Endothelial cell of umbilical vein (primary cell): ENCODE measurements at regions not wholly inside any gene's neighbourhood (a gene's known extent, or its start where the extent isn't known, plus 50 kb on each side); places are given as distances from the start of the nearest gene placed in this dataset.

Experiments
- BruUV-seq: library from RNA; stranded (reverse); fragments of 400-500 nt; replicated peaks from 2 replicates; lab custom pipeline; 2021; lab: Mats Ljungman, UMichigan
- CTCF ChIA-PET: fragments of 300-600, 350-600 bp; sonication (Branson Sonifier 250); formaldehyde crosslinking; loops from one replicate; lab custom pipeline; 2021; ENCODE audit warnings: antibody characterized with exemption, inconsistent platforms; lab: Charles Lee
- POLR2A ChIA-PET: fragments of 300-600, 350-600 bp; sonication (Branson Sonifier 250); formaldehyde crosslinking; loops from one replicate; lab custom pipeline; 2021; ENCODE audit warnings: antibody characterized with exemption, inconsistent platforms; lab: Charles Lee
- DNase-seq: peaks from one replicate; pipeline ENCODE4 v3.0.0-alpha.2; 2011; ENCODE audit warnings: low read depth, low spot score
- FAIRE-seq: peaks from 2 replicates; lab custom pipeline; 2011; peaks lifted over from hg19 to GRCh38; lab: Jason Lieb, UNC
- H2AFZ ChIP-seq: 2 replicates; pipeline ENCODE4 v1.6.0; 2012; ENCODE audit warnings: low read depth, low read length, control low read depth, inconsistent platforms
- H3K27ac ChIP-seq: 2 replicates; pipeline ENCODE4 v1.5.1; 2011; ENCODE audit warnings: low read depth, mild to moderate bottlenecking, control low read depth, low read length, moderate library complexity; ENCODE audit not compliant: insufficient read depth
- H3K27me3 ChIP-seq, 2 experiments: 2 replicates each; pipeline versions ENCODE4 v1.6.0 to v1.6.1; 2011; ENCODE audit warnings: low read length in 2 of 2, mixed read lengths in 1 of 2; ENCODE audit not compliant: control insufficient read depth in 2 of 2, insufficient read depth in 2 of 2
- H3K36me3 ChIP-seq, 2 experiments: 2 replicates in 1 of 2; 3 replicates in 1 of 2; pipeline ENCODE4 v1.5.1; 2011; ENCODE audit warnings: low read length in 2 of 2, mild to moderate bottlenecking in 1 of 2, moderate library complexity in 1 of 2; ENCODE audit not compliant: control insufficient read depth in 2 of 2, insufficient read depth in 2 of 2; ENCODE audit errors: extremely low read depth in 1 of 2
- H3K4me1 ChIP-seq: 3 replicates; pipeline ENCODE4 v1.5.1; 2011; ENCODE audit warnings: mild to moderate bottlenecking, low read length; ENCODE audit not compliant: control insufficient read depth, insufficient read depth; ENCODE audit errors: extremely low read depth
- H3K4me2 ChIP-seq: 2 replicates; pipeline ENCODE4 v1.6.1; 2011; ENCODE audit warnings: low read length, control low read depth, mixed read lengths; ENCODE audit not compliant: insufficient read depth
- H3K4me3 ChIP-seq, 3 experiments: fragments of 200-600 bp in 1 of 3; sonication (generic), shearing (Covaris generic) in 1 of 3; replicated peaks in 1 of 3; 2 replicates each; pipeline ENCODE4 v1.5.1; 2011 to 2016; ENCODE audit warnings: control low read depth in 3 of 3, low read length in 3 of 3, mild to moderate bottlenecking in 2 of 3, inconsistent platforms in 1 of 3, low read depth in 1 of 3, moderate library complexity in 1 of 3; ENCODE audit not compliant: insufficient read depth in 1 of 3
- H3K79me2 ChIP-seq: 2 replicates; pipeline ENCODE4 v1.6.0; 2012; ENCODE audit warnings: low read length, inconsistent platforms; ENCODE audit not compliant: control insufficient read depth, insufficient read depth
- H3K9ac ChIP-seq: replicated peaks from 2 replicates; pipeline ENCODE3; 2011; ENCODE audit warnings: low read length, control low read depth; ENCODE audit not compliant: insufficient read depth; ENCODE audit errors: extremely low read depth
- H3K9me1 ChIP-seq: replicated peaks from 3 replicates; pipeline ENCODE4 v1.6.0; 2011; ENCODE audit warnings: mild to moderate bottlenecking, low read length; ENCODE audit not compliant: control insufficient read depth, insufficient read depth; ENCODE audit errors: extremely low read depth
- H3K9me3 ChIP-seq: replicated peaks from 2 replicates; pipeline ENCODE4 v1.5.1; 2012; ENCODE audit warnings: low read length, inconsistent platforms; ENCODE audit not compliant: control insufficient read depth, insufficient read depth
- H4K20me1 ChIP-seq: replicated peaks from 2 replicates; pipeline ENCODE3; 2011; ENCODE audit warnings: mild to moderate bottlenecking, low read length; ENCODE audit not compliant: control insufficient read depth, insufficient read depth; ENCODE audit errors: extremely low read depth
- FOS ChIP-seq: IDR thresholded peaks from 2 replicates; pipeline ENCODE4 v1.6.1; 2011; ENCODE audit warnings: mild to moderate bottlenecking, low read length, moderate library complexity, borderline replicate concordance; ENCODE audit not compliant: insufficient read depth
- GATA2 ChIP-seq: IDR thresholded peaks from 2 replicates; pipeline ENCODE4 v1.7.0; 2011; ENCODE audit warnings: low read depth, mild to moderate bottlenecking, moderate library complexity, mixed read lengths, low read length; ENCODE audit not compliant: insufficient read length, insufficient read depth
- MYC ChIP-seq: IDR thresholded peaks from one replicate; pipeline ENCODE4 v1.6.1; 2011; ENCODE audit warnings: mild to moderate bottlenecking, low read depth, low read length
- POLR2A ChIP-seq: IDR thresholded peaks from 2 replicates; pipeline ENCODE4 v1.6.1; 2012; ENCODE audit warnings: low read depth, mild to moderate bottlenecking, control low read depth, low read length
- POLR2AphosphoS5 ChIP-seq: IDR thresholded peaks from 2 replicates; pipeline ENCODE4 v1.6.1; 2012; ENCODE audit warnings: low read depth, mild to moderate bottlenecking, control low read depth, low read length, moderate library complexity; ENCODE audit not compliant: insufficient read depth
- dilution Hi-C: fragments of 300-500 bp; cut with MboI; formaldehyde crosslinking; loops from one replicate; pipeline ENCODE4 v1.15.0; 2019; ENCODE audit warnings: low sequenced_read_pairs; ENCODE audit not compliant: extremely low pct_ligation_motif_present
- intact Hi-C: fragments of 100-400 bp; cut with micrococcal nuclease; formaldehyde crosslinking; loops from one replicate; pipeline ENCODE4 v1.10.0; 2022
- TF ChIP-seq, protein P1 (sequence below): IDR thresholded peaks from 2 replicates; pipeline ENCODE4 v1.6.1; 2011; ENCODE audit not compliant: insufficient read depth, insufficient read length
- TF ChIP-seq, protein P2 (sequence below), 2 donors: IDR thresholded peaks; 1 replicate in 1 of 2; 2 replicates in 1 of 2; pipeline ENCODE4 v1.5.1; 2011; ENCODE audit warnings: low read length in 2 of 2, mild to moderate bottlenecking in 2 of 2, moderate library complexity in 2 of 2, control low read depth in 1 of 2, inconsistent platforms in 1 of 2, low read depth in 1 of 2; ENCODE audit not compliant: insufficient read depth in 1 of 2; ENCODE audit errors: extremely low read depth in 1 of 2

DNA sequence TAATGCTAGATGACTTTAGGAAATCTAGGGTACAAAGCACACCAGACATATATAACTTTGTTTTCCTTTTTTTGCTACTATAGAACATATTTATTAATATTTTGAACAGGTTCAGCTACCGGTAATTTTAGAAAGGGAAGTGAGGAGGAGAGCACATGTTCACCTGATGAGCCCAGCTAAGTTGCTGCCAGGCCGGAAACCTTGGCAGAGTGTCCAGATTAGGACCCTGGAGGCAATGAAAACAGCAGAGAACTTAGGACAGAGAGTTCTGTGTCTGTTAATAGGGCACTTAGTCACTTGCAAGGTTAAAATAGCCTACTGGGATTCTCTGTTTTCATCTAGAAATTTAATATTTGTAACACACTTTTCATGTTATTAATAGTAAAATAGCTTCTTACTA lies 348.9 kb upstream of the CPEB2 start:
- no peak for FAIRE-seq
- CTCF ChIA-PET: no interaction called here
- Histone ChIP-seq H3K36me3 (no peaks in the 10 kb centered on the region), H3K4me1 (no peaks in the 10 kb centered on the region), H3K4me3 (no peak overlapping the region), H3K9ac (no peak overlapping the region), H3K79me2 (no peaks in the 10 kb centered on the region), H3K4me2 (no peak overlapping the region), H3K27me3 (no peaks in the 10 kb centered on the region), H3K9me3 (peaks cover 5% of the 10 kb centered on the region), H2AFZ (no peak overlapping the region), H4K20me1 (no peaks in the 10 kb centered on the region), H3K27ac (no peak overlapping the region), H3K9me1 (no peaks in the 10 kb centered on the region)
- dilution Hi-C loops: no loop called here
- no peak for TF ChIP-seq MYC
- no peak for TF ChIP-seq FOS
- no peak for TF ChIP-seq POLR2A
- TF ChIP-seq POLR2AphosphoS5: no peak
- TF ChIP-seq, protein P1, sequence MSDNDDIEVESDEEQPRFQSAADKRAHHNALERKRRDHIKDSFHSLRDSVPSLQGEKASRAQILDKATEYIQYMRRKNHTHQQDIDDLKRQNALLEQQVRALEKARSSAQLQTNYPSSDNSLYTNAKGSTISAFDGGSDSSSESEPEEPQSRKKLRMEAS: no peak
- TF ChIP-seq, protein P2, sequence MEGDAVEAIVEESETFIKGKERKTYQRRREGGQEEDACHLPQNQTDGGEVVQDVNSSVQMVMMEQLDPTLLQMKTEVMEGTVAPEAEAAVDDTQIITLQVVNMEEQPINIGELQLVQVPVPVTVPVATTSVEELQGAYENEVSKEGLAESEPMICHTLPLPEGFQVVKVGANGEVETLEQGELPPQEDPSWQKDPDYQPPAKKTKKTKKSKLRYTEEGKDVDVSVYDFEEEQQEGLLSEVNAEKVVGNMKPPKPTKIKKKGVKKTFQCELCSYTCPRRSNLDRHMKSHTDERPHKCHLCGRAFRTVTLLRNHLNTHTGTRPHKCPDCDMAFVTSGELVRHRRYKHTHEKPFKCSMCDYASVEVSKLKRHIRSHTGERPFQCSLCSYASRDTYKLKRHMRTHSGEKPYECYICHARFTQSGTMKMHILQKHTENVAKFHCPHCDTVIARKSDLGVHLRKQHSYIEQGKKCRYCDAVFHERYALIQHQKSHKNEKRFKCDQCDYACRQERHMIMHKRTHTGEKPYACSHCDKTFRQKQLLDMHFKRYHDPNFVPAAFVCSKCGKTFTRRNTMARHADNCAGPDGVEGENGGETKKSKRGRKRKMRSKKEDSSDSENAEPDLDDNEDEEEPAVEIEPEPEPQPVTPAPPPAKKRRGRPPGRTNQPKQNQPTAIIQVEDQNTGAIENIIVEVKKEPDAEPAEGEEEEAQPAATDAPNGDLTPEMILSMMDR (IDR thresholded peaks at IDR 0.05; ENCODE audit: extremely low read depth in 1 of 2, insufficient read depth in 1 of 2, low read depth in 1 of 2, low read length in 2 of 2): no peak
- TF ChIP-seq GATA2: no peak
- DNase-seq: no peak
- intact Hi-C loops: no loop called here
- no TSS peak for BruUV-seq
- POLR2A ChIA-PET: no interaction called here
